CD4-positive, alpha-beta memory T cell (primary cell): ENCODE measurements at regions not wholly inside any gene's neighbourhood (a gene's known extent, or its start where the extent isn't known, plus 50 kb on each side); places are given as distances from the start of the nearest gene placed in this dataset.
"Not testable (repeated sequence)": the region's sequence is repeated elsewhere in the genome, so short reads cannot be mapped to it uniquely, and the experiment has no call there.

ENCODE experiments used
- CTCF ChIA-PET: fragments of 350-600 bp; sonication (Branson Sonifier 250); formaldehyde crosslinking; loops from one replicate; lab custom pipeline; 2021; ENCODE audit warnings: inconsistent platforms; ENCODE audit not compliant: partially characterized antibody; lab: Charles Lee
- POLR2A ChIA-PET: fragments of 350-600 bp; sonication (Branson Sonifier 250); formaldehyde crosslinking; loops from one replicate; lab custom pipeline; 2021; ENCODE audit not compliant: partially characterized antibody; lab: Charles Lee
- DNase-seq, 5 donors: peaks; one replicate each; pipeline versions ENCODE4 v3.0.0 to v3.0.0-alpha.2; 2020 to 2022; ENCODE audit warnings: mixed read lengths in 1 of 5
- H3K27ac ChIP-seq: one replicate; pipeline ENCODE4 v1.7.0; 2013; ENCODE audit warnings: low read depth, low read length
- H3K27me3 ChIP-seq: 2 replicates; pipeline ENCODE4 v1.7.0; 2013; ENCODE audit warnings: mild to moderate bottlenecking, low read length, moderate library complexity; ENCODE audit not compliant: insufficient read depth
- H3K36me3 ChIP-seq: 2 replicates; pipeline ENCODE4 v1.7.0; 2013; ENCODE audit warnings: mild to moderate bottlenecking, low read length, moderate library complexity; ENCODE audit not compliant: insufficient read depth
- H3K4me1 ChIP-seq: 2 replicates; pipeline ENCODE4 v1.7.0; 2013; ENCODE audit warnings: mild to moderate bottlenecking, low read length, moderate library complexity; ENCODE audit not compliant: insufficient read depth
- H3K4me3 ChIP-seq, 2 donors: one replicate each; pipeline ENCODE4 v1.7.0; 2013; ENCODE audit warnings: low read length in 2 of 2, mild to moderate bottlenecking in 1 of 2
- H3K9me3 ChIP-seq, 2 donors: one replicate each; pipeline ENCODE4 v1.7.0; 2013; ENCODE audit warnings: low read length in 2 of 2, control low read depth in 1 of 2; ENCODE audit not compliant: control insufficient read depth in 1 of 2
- H3K27ac Mint-ChIP-seq, 7 donors: one replicate each; pipeline ENCODE4 v1.8.0; 2020 to 2021; ENCODE audit warnings: mixed read lengths in 7 of 7, mild to moderate bottlenecking in 6 of 7, inconsistent platforms in 3 of 7, moderate library complexity in 3 of 7
- H3K27me3 Mint-ChIP-seq, 2 donors: one replicate each; pipeline ENCODE4 v1.8.0; 2020 to 2021; ENCODE audit warnings: mixed read lengths in 2 of 2
- H3K36me3 Mint-ChIP-seq, 2 donors: one replicate each; pipeline ENCODE4 v1.8.0; 2020 to 2021; ENCODE audit warnings: mixed read lengths in 2 of 2, inconsistent platforms in 1 of 2, mild to moderate bottlenecking in 1 of 2
- H3K4me1 Mint-ChIP-seq, 4 donors: one replicate each; pipeline ENCODE4 v1.8.0; 2020 to 2021; ENCODE audit warnings: mixed read lengths in 4 of 4, mild to moderate bottlenecking in 1 of 4
- H3K4me3 Mint-ChIP-seq, 8 donors: one replicate each; pipeline ENCODE4 v1.8.0; 2020 to 2021; ENCODE audit warnings: mixed read lengths in 8 of 8, mild to moderate bottlenecking in 7 of 8, moderate library complexity in 6 of 8, inconsistent platforms in 3 of 8
- H3K9me3 Mint-ChIP-seq, 8 donors: one replicate each; pipeline ENCODE4 v1.8.0; 2020 to 2021; ENCODE audit warnings: mixed read lengths in 8 of 8, mild to moderate bottlenecking in 5 of 8, inconsistent platforms in 3 of 8, moderate library complexity in 1 of 8
- intact Hi-C: fragments of 100-400 bp; cut with micrococcal nuclease; formaldehyde crosslinking; loops from one replicate; pipeline ENCODE4 v1.15.1; 2023

- ChIA-PET POLR2A (interaction anchor here (1.1 kb wide), 1 partner anchor 13 kb away, joined by 3 read pairs; no protein-coding TSS in a partner anchor), CTCF (no interaction called here)
- Mint-ChIP-seq H3K27me3 (no peaks in the 10 kb centered on the region), H3K4me1 (peaks cover 11 to 18% (median 14%) of the 10 kb centered on the region in 4 donors), H3K9me3 (peaks cover 0 to 3% (median 0%) of the 10 kb centered on the region in 8 donors), H3K36me3 (no peaks in the 10 kb centered on the region), H3K4me3 (no peak overlapping the region), H3K27ac (peak overlapping the region in 1 of 7 donors; percentile 19)
- no peaks in the 10 kb centered on the region for H3K27me3 ChIP-seq
- H3K4me1 ChIP-seq, result peaks cover 10% of the 10 kb centered on the region
- no peaks in the 10 kb centered on the region for H3K36me3 ChIP-seq
- H3K27ac ChIP-seq, result no peak overlapping the region
- no peak overlapping the region for H3K4me3 ChIP-seq
- intact Hi-C loops, result no loop called here
- H3K9me3 ChIP-seq, result no peaks in the 10 kb centered on the region
- no peak for DNase-seq
Measured at GRCh38 chr10:4281190-4281825, 496.3 kb upstream of the KLF6 start.

DNA sequence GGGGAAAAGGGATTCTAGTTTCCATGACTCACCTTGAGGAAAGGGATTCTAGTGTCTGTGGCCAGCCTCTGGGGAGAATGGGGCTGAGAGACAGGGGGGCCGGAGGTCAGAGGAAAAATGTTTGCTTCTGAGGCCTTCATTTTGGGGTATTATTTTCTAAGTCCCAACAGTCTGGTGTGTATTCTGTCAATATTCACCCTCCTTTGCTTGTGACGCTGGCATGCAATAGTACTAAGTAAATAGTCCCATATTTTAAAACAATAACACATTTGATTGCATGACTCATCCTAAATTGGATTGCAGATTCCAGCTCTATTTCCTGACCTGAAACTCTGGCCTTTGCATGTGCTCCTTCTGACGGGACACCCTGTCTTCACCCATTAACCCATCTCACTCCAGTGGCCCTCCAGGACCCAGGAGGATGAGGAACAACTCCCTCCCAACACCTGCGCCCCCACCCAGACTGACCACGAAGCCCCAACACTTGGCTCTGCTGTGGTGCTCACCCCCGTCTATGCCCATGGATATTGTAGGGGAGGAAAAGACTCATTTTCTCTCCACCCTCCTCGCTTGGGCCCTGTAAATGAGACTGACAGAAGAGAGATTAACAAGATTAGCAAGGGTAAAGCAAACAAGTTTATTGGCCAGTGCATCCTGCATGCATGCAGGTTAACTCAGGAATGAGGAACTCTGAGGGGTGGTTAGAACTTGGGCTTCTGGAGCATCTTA is 495.6 kb upstream of the KLF6 start:
- ChIA-PET POLR2A (no interaction called here), CTCF (no interaction called here)
- Mint-ChIP-seq H3K4me3 (no peak overlapping the region), H3K4me1 (peaks cover 8 to 12% (median 11%) of the 10 kb centered on the region in 4 donors), H3K27me3 (no peaks in the 10 kb centered on the region), H3K9me3 (peaks cover 0 to 3% (median 0%) of the 10 kb centered on the region in 8 donors), H3K27ac (no peak overlapping the region), H3K36me3 (no peaks in the 10 kb centered on the region)
- DNase-seq, result no peak
- Histone ChIP-seq H3K4me3 (no peak overlapping the region), H3K27me3 (no peaks in the 10 kb centered on the region), H3K36me3 (no peaks in the 10 kb centered on the region), H3K9me3 (no peaks in the 10 kb centered on the region), H3K27ac (no peak overlapping the region), H3K4me1 (peaks cover 9% of the 10 kb centered on the region)
- intact Hi-C loops, result no loop called here

GRCh38 chr10:4279655-4280054 is 494.6 kb upstream of the KLF6 start:
- intact Hi-C loops, result no loop called here
- no peaks in the 10 kb centered on the region for H3K4me1 ChIP-seq
- POLR2A ChIA-PET, result no interaction called here

DNA sequence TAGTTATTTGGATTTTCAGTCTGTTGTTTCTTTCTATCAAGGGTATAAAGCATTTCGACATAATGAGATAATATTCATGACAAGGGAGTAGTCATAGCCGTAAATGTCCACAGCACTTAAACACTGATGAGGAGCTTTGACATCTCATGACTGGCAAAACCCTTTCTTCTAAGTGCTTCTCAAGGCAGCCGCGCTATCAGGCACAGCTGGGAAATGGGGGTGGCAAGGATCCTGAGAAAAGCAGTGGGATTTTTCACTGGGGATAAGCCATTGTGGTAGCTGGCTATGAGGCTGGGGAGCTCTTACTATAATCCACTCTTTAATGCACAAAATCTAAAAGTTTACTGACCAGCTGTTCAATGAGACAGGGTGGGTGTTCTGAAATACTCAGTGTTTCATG is 493.2 kb upstream of the KLF6 start:
- H3K36me3 ChIP-seq, result no peaks in the 10 kb centered on the region
- H3K9me3 ChIP-seq, result no peaks in the 10 kb centered on the region
- intact Hi-C loops, result no loop called here
- Mint-ChIP-seq H3K27me3 (no peaks in the 10 kb centered on the region), H3K4me3 (no peak overlapping the region), H3K27ac (no peak overlapping the region), H3K4me1 (peaks cover 0 to 2% (median 0%) of the 10 kb centered on the region in 4 donors), H3K36me3 (no peaks in the 10 kb centered on the region), H3K9me3 (peaks cover 0 to 3% (median 0%) of the 10 kb centered on the region in 8 donors)
- H3K27ac ChIP-seq, result no peak overlapping the region
- H3K27me3 ChIP-seq, result no peaks in the 10 kb centered on the region
- POLR2A ChIA-PET, result interaction anchor here (1.4 kb wide), 1 partner anchor 14 kb away, joined by 3 read pairs; no protein-coding TSS in a partner anchor
- no peak for DNase-seq
- no peak overlapping the region for H3K4me3 ChIP-seq
- no peaks in the 10 kb centered on the region for H3K4me1 ChIP-seq
- CTCF ChIA-PET, result no interaction called here

More at GRCh38 chr10:4279655-4280054, 494.6 kb upstream of the KLF6 start:
- Histone ChIP-seq H3K36me3 (no peaks in the 10 kb centered on the region), H3K27ac (no peak overlapping the region), H3K27me3 (no peaks in the 10 kb centered on the region), H3K9me3 (no peaks in the 10 kb centered on the region), H3K4me3 (no peak overlapping the region)
- no peaks in the 10 kb centered on the region for H3K36me3 Mint-ChIP-seq
- no peak overlapping the region for H3K27ac Mint-ChIP-seq
- DNase-seq, result no peak
- peaks cover 0 to 6% (median 4%) of the 10 kb centered on the region in 4 donors for H3K4me1 Mint-ChIP-seq
- no peaks in the 10 kb centered on the region for H3K27me3 Mint-ChIP-seq
- CTCF ChIA-PET, result no interaction called here
- no peak overlapping the region for H3K4me3 Mint-ChIP-seq
- peaks cover 0 to 3% (median 0%) of the 10 kb centered on the region in 8 donors for H3K9me3 Mint-ChIP-seq

GRCh38 chr10:4276151-4276550 is 491.1 kb upstream of the KLF6 start:
- intact Hi-C loops, result no loop called here
- H3K4me3 Mint-ChIP-seq, result no peak overlapping the region
- no peaks in the 10 kb centered on the region for H3K27me3 Mint-ChIP-seq
- H3K9me3 Mint-ChIP-seq, result peaks cover 0 to 1% (median 0%) of the 10 kb centered on the region in 8 donors
- POLR2A ChIA-PET, result no interaction called here
- Histone ChIP-seq H3K36me3 (no peaks in the 10 kb centered on the region), H3K9me3 (no peaks in the 10 kb centered on the region), H3K4me3 (no peak overlapping the region), H3K27me3 (no peaks in the 10 kb centered on the region), H3K27ac (no peak overlapping the region), H3K4me1 (no peaks in the 10 kb centered on the region)
- peak overlapping the region in 2 of 7 donors; percentile 42 to 52 for H3K27ac Mint-ChIP-seq
- H3K36me3 Mint-ChIP-seq, result no peaks in the 10 kb centered on the region
- CTCF ChIA-PET, result no interaction called here
- DNase-seq, result no peak
- H3K4me1 Mint-ChIP-seq, result no peaks in the 10 kb centered on the region

DNA sequence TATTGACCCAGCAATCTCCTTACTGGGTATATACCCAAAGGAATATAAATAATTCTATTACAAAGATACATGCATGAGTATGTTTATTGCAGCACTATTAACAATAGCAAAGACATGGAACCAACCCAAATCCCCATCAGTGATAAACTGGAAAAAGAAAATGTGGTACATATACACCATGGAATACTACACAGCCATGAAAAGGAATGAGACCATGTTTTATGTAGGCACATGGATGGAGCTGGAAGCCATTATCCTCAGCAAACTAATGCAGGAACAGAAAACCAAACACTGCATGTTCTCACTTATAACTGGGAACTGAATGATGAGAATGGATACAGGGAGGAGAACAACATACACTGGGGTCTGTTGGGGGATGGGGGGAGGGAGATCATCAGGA is 489.7 kb upstream of the KLF6 start:
- H3K9me3 Mint-ChIP-seq, H3K27me3 Mint-ChIP-seq, POLR2A ChIA-PET, H3K36me3 ChIP-seq, intact Hi-C loops, H3K4me1 Mint-ChIP-seq, H3K27ac ChIP-seq, H3K4me1 ChIP-seq, CTCF ChIA-PET, DNase-seq, H3K27me3 ChIP-seq, H3K36me3 Mint-ChIP-seq, H3K4me3 ChIP-seq, H3K27ac Mint-ChIP-seq, H3K9me3 ChIP-seq: not testable (repeated sequence)
- H3K4me3 Mint-ChIP-seq, result peak overlapping the region in 1 of 8 donors; percentile 45

DNA sequence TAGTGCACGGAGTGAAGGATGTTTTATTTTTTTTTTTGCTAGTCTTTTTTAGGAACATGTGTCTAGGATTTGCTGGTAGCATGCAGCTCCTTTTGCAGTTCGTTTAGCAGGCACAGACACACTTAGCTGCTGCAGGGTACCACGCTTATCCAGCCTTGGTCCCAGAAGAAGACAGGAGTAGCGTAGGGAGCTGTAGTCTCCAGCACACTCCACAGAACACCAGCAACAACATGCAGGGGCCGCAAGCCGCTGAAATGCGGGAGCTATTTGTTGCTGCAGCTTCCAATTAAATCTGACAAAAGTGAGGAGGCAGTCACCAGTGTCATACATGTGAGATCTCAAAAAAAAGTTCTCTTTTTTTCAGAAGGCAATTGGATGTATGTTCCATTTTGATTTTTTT is 486.2 kb upstream of the KLF6 start:
- Mint-ChIP-seq H3K4me1 (peaks cover 4 to 8% (median 6%) of the 10 kb centered on the region in 4 donors), H3K4me3 (no peak overlapping the region), H3K27me3 (no peaks in the 10 kb centered on the region), H3K27ac (peak overlapping the region in 1 of 7 donors; percentile 30), H3K36me3 (no peaks in the 10 kb centered on the region), H3K9me3 (peaks cover 0 to 2% (median 0%) of the 10 kb centered on the region in 8 donors)
- no peaks in the 10 kb centered on the region for H3K27me3 ChIP-seq
- POLR2A ChIA-PET, result no interaction called here
- no peaks in the 10 kb centered on the region for H3K4me1 ChIP-seq
- H3K36me3 ChIP-seq, result no peaks in the 10 kb centered on the region
- intact Hi-C loops, result no loop called here
- DNase-seq, result no peak
- no peak overlapping the region for H3K4me3 ChIP-seq
- no peaks in the 10 kb centered on the region for H3K9me3 ChIP-seq
- no peak overlapping the region for H3K27ac ChIP-seq
- CTCF ChIA-PET, result interaction anchor here (1.0 kb wide), 1 partner anchor 17 kb away, joined by 3 read pairs; no protein-coding TSS in a partner anchor
